ENCODE measurements at regions not wholly inside any gene's neighbourhood (a gene's known extent, or its start where the extent isn't known, plus 50 kb on each side); places are given as distances from the start of the nearest gene placed in this dataset.
A peak's percentile ranks its signal among the peaks of the same experiment; 100 is the strongest.
"Not testable (repeated sequence)": the region's sequence is repeated elsewhere in the genome, so short reads cannot be mapped to it uniquely, and the experiment has no call there.

DNA sequence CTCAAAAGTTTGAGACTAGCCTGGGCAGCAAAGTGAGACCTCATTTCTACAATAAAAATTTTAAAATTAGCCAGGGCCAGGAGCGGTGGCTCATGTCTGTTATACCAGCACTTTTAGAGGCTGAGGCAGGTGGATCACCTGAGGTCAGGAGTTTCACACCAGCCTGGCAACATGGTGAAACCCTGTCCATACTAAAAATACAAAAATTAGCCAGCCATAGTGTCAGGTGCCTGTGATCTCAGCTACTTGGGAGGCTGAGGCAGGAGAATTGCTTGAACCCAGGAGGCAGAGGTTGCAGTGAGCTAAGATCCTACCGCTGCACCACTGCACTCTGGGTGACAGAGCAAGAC lies 85.1 kb upstream of the MAP4 start:
- not testable (repeated sequence) for DNase-seq

DNA sequence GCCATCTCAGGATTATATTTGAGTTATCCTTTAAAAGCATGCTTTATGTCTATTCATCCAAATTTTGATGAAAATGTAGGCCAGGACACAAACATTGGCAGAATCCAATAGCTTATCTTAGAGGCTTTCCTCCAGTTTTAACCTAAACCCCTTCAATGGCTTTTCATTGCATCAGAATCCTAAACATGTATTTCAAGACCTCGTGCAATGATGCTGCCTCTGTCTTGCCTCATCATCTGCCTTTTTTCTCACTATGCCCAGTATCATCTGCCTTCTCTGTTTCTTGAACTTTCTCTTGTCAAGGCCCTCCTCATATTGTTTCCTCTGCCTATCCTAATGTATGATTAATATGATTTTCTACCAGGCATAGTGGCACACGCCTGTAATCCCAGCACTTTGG lies 76.1 kb upstream of the MAP4 start:
- DNase-seq = no peak

DNA sequence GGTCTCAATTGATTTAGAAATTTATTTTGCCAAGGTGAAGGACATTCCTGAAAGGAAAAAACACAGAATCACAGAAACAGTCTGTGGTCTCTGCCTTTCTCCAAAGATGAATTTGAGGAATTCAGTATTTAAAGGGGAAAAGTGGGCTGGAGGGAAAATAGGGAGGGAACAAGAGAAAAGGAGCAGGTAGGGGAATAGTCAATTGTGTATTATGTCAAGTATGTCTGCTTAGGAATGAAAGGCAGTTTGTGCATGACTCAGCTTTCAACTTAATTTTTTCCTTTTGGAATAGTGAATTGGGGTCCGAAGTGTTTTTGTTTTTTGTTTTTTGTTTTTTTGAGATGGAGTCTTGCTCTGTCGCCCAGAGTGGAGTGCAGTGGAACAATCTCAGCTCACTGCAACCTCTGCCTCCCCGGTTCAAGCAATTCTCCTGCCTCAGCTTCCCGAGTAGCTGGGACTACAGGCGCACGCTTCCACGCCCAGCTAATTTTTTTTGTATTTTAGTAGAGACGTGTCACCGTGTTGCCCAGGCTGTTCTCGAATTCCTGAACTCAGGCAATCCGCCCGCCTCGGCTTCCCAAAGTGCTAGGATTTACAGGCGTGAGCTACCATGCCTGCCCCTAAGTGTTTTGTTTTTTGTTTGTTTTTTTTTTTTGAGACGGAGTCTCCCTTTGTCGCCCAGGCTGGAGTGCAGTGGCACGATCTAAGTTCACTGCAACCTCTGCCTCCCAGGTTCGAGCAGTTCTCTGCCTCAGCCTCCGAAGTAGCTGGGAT lies 74.1 kb upstream of the MAP4 start:
- no peak for DNase-seq

DNA sequence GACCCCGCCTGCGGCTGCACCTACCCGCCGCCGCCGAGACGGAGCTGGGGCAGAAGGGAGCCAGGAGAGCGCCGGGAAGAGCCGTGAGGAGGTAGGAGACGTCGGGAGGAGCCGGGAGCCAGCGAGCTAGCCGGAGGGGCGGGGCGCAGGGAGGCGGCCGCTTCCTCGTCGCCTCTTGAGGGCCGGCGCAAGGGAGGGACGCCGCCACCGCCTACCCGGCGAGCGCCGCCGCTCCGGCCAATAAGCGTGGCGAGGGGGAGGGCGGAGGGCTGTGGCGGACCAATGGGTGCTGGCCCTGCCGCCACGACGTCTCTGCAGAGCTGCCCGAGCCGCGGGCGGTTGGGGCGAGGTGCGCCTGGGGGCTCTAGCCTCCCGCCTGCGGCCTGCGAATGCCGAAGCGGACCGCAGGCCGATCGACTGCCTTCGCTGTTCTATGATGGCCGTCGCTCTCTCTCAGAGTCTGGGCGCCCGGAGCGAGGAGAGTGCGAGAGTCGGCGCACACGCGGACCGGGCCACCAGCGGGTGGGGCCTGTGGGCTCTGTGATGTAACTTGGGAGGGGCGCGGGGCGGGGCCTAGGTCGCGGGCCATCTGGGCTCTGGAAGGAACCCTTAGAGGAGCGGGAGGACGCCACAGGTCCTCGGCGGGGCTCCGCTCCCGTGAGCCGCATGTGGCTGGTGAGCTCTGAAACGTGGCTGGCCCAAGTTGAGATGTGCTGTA lies 72.7 kb upstream of the MAP4 start:
- peak; percentile 87 for DNase-seq

DNA sequence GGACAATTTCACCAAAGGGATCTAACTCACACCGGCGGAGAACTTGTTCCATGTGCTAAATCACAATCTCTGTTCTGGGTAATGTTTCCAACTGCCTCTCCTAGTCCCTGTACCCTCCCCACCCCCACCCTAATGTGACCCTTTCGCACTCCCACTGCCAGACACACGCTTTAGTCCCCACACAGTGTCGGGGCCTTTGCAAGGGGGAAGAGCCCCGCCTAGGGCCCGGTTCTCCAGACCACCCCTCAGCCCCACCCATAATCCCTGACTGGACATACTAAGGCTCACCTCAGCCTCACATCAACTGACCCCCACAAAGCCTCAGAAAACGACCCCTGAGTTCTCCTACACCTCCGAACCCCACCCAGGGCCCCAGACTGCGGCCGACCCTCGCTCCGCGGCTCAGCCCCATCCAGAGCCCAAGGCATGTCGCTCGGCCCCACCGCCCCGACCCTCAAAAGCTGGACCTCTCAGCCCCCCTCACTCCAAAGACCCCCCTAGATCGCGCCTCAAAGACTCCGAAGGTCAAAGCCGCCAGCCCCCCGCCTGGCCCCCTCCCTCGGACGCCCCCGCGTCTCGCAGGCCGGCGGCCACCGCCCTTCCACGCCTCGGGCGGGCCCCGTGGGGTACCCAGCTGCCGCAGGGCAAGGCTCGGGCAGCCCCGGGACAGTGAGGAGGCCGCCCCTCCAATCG lies 72.0 kb upstream of the MAP4 start:
- DNase-seq = no peak

DNA sequence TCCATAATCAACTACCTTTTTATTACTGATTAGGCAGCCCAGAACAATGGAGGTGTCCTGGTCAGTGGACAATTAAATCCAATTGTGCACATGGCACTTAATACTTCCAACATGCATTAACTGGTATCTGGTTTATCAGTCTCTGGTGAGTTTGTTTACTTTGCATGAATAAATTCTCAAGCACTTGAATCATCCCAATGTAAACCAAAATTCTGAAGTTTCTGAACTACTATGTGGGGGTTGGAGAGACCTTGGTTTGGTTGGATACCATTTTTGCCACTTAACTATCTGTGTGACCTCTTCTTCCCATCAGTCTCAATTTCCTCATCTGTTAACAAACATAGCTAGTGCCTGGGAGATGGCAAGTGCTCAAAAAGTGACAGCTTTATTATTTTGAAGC lies 70.5 kb upstream of the MAP4 start:
- no peak for DNase-seq

DNA sequence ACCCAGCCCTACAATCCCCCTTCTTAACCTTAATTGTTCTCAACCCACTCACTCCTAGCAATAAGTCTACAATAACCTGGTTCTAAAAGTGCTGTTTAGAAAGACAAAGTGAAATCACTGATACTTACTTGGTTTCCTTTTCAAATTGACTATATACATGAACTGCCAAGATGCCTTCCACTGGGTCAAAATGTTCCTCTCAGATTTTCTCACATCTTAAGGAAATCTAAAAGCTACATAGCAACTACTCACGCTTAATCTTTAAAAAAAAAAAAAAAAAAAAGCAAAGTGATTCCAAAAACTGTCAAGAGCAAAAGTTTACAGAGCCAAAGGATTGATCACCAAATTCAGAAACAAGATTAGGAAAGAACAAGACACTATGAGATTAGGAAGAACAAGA lies 68.7 kb upstream of the MAP4 start:
- no peak for DNase-seq

DNA sequence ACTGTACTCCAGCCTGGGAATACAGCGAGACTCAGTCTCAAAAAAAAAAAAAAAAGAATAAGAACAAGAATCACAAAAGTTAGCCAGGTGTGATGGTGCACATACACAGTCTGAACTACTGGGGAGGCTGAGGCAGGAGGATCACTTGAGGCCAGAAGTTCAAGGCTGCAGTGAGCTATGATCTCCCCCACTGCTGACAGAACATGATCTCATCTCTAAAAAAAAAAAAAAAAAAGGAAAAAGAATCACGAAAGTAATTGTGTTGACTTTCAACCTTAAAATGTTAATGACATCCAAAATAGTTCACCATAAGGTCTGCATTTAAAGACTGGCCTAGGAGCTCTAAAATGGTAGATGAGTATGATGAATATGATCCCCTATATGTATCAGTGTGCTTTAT lies 68.0 kb upstream of the MAP4 start:
- DNase-seq = no peak

DNA sequence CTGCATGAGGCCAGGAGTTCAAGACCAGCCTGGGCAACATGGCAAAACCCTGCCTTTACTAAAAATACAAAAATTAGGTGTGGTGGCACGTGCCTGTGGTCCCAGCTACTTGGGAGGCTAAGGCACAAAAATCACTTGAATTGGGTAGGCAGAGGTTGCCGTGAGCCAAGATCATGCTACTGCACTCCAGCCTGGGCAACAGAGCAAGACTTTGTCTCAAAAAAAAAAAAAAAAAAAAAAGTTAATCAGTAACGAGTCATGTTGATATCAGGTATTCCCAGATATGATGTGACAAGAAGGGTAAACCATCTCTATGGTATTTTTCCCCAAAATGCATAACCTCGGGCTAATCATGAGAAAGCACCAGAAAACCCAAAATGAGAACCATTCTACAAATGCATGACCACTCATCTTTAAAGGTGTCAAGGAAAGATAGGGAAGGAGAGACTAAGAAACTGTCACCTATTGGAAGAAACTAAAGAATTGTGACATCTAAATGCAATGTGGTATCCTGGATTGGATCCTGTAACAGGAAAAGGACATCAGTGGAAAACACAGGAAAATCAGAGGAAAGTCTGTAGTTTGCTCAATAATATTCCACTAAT lies 66.5 kb upstream of the MAP4 start:
- no peak for DNase-seq

DNA sequence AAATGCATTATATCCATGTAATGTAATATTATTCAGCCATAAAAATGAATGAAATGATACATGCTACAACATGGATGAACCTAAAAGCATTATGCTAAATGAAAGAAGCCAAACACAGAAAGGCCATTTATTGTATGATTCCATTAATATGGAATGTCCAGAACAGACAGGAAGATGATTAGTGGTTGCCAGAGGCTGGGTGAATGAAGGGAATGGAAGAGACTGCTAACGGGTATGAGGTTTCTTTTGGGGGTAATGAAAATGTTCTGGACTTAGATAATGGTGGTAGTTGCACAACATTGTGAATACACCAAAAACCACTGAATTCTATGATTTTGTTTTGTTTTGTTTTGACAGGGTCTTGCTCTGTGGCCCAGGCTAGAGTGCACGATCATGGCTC lies 61.6 kb upstream of the MAP4 start:
- DNase-seq = no peak

DNA sequence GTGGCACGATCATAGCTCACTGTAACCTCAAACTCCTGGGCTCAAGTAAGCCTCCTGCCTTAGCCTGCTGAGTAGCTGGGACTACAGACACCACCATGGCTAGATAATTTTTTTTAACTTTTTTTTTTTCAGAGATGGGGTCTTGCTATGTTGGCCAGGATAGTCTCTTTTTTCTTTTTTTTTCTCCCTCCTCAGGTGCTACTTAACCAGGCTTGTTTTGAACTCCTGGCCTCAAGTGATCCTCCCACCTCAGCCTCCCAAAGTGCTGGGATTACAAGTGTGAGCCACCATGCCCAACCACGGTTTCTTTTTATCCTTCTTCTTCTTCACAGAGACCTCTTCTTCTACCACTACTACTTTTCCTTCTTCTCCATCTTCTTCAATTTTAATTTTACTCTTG lies 53.8 kb upstream of the MAP4 start:
- DNase-seq = no peak

DNA sequence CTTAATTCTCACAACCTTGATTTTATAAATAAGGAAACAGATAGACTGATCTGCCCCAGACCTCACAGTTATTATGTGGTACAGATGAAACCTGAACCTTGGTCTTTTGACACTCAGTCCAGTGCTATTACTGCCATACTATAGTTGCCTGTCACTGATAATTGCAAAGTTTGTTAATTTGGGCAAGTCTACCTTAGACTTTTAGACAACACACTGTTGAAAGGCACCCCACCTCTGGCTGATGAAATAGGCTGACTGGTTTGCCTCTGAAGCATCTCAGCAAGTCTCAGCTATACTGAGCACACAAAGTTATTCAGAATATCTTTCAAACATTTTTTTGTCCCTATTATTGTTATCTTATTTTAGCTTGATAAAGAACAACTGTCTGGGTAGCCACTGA lies 53.1 kb upstream of the MAP4 start:
- DNase-seq = no peak

DNA sequence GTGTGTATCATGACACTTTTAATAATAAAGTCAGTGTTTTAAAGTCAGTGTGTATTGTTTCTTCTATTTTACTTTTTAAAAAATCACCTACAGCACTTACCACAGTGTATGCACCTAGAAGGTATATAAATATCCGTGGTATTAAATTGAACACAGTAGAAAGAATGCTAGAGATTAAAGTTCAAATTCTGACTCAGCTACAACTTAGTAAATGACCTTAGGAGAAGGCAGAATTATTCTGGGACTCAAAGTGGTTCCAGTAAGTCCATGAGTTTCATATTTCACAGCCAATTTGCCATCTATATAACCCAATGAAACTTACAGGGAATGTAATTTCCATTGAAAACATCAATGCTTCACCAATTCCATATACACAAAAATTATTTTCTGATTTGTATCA lies 52.7 kb upstream of the MAP4 start:
- no peak for DNase-seq

DNA sequence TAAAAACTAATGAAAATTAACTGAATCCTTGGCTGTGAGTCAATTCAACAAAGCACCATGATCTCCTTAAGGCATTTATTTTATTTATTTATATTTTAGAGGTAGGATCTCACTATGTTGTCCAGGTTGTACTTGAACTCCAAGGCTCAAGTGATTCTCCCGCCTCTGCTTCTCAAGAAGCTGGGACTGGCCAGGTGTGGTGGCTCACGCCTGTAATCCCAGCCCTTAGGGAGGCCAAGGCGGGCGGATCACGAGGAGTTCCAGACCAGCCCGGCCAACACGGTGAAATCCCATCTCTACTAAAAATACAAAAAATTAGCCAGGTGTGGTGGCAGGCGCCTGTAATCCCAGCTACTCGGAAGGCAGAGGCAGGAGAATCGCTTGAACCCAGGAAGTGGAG lies 52.1 kb upstream of the MAP4 start:
- not testable (repeated sequence) for DNase-seq

DNA sequence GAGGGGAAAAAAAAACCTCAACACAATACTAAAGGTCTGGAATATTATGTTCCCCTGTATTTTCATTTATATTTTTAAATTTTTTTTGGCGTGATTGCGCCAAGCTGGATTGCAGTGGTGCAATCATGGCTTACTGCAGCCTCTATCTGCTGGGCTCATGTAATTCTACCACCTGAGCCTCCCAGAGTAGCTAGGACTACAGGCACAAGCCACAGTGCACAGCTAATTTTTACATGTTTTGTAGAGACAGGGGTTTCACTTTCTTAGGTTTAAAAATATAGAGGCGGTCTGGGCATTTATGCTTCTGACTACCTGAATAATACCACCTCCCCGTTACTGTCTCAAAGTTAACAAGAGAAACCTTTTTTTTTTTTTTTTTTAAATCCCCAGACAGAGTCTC lies 51.1 kb upstream of the MAP4 start:
- no peak for DNase-seq
